ENCODE measurements at regions not wholly inside any gene's neighbourhood (a gene's known extent, or its start where the extent isn't known, plus 50 kb on each side); places are given as distances from the start of the nearest gene placed in this dataset.

DNA sequence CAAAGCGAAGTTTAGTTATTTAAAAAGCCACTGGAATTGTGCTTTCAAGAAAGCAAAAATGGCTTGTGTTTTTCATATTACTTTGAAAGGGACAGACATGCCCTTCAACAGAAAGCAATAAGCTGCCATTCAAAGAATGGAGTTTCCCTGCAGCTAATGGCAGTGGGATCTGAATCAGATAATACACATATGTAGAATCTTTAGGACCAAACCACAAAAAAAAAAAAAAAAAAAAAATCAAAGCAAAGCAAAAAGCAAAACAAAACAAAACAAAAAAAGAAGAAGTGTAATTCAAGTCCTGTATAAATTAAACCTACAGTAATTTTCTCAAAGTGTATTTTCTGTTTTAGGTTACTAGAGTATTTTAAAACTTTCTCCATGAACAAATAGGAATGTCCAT is 63.6 kb upstream of the ZNF217 start:
- H3K79me2 ChIP-seq (ENCODE audit: low read depth), result no peaks in the 10 kb centered on the region
- H3F3A ChIP-seq (ENCODE audit: low read depth), result peaks cover 51% of the 10 kb centered on the region
- no peak overlapping the region for H3K4me3 ChIP-seq
- no peak for DNase-seq (ENCODE audit: low spot score)
- TF ChIP-seq, protein P1, sequence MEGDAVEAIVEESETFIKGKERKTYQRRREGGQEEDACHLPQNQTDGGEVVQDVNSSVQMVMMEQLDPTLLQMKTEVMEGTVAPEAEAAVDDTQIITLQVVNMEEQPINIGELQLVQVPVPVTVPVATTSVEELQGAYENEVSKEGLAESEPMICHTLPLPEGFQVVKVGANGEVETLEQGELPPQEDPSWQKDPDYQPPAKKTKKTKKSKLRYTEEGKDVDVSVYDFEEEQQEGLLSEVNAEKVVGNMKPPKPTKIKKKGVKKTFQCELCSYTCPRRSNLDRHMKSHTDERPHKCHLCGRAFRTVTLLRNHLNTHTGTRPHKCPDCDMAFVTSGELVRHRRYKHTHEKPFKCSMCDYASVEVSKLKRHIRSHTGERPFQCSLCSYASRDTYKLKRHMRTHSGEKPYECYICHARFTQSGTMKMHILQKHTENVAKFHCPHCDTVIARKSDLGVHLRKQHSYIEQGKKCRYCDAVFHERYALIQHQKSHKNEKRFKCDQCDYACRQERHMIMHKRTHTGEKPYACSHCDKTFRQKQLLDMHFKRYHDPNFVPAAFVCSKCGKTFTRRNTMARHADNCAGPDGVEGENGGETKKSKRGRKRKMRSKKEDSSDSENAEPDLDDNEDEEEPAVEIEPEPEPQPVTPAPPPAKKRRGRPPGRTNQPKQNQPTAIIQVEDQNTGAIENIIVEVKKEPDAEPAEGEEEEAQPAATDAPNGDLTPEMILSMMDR (IDR thresholded peaks at IDR 0.05), result no peak
- TF ChIP-seq EZH2phosphoT487 (IDR thresholded peaks at IDR 0.05), result no peak
- TF ChIP-seq EZH2 (IDR thresholded peaks at IDR 0.05), result no peak
- no peaks in the 10 kb centered on the region for H3K9me3 ChIP-seq (ENCODE audit: low read depth)
- H3K27ac Mint-ChIP-seq, result no peak overlapping the region
- H3K4me1 Mint-ChIP-seq, result peaks cover 64% of the 10 kb centered on the region
- no peak overlapping the region for H3K4me3 Mint-ChIP-seq
- no peaks in the 10 kb centered on the region for H3K9me3 Mint-ChIP-seq
- peak overlapping the region; percentile 57 for H3K4me2 ChIP-seq
- peaks cover 56% of the 10 kb centered on the region for H3K4me1 ChIP-seq
- H2AFZ ChIP-seq (replicated peaks), result no peak overlapping the region
- no peak overlapping the region for H3K9ac ChIP-seq
- H3K36me3 ChIP-seq, result no peaks in the 10 kb centered on the region
- H4K20me1 ChIP-seq (ENCODE audit: low read depth), result no peaks in the 10 kb centered on the region
- no peaks in the 10 kb centered on the region for H3K27me3 Mint-ChIP-seq (ENCODE audit: insufficient read depth, low read depth)
- H3K27ac ChIP-seq, result no peak overlapping the region
- no peaks in the 10 kb centered on the region for H3K27me3 ChIP-seq
- H3K36me3 Mint-ChIP-seq, result no peaks in the 10 kb centered on the region

DNA sequence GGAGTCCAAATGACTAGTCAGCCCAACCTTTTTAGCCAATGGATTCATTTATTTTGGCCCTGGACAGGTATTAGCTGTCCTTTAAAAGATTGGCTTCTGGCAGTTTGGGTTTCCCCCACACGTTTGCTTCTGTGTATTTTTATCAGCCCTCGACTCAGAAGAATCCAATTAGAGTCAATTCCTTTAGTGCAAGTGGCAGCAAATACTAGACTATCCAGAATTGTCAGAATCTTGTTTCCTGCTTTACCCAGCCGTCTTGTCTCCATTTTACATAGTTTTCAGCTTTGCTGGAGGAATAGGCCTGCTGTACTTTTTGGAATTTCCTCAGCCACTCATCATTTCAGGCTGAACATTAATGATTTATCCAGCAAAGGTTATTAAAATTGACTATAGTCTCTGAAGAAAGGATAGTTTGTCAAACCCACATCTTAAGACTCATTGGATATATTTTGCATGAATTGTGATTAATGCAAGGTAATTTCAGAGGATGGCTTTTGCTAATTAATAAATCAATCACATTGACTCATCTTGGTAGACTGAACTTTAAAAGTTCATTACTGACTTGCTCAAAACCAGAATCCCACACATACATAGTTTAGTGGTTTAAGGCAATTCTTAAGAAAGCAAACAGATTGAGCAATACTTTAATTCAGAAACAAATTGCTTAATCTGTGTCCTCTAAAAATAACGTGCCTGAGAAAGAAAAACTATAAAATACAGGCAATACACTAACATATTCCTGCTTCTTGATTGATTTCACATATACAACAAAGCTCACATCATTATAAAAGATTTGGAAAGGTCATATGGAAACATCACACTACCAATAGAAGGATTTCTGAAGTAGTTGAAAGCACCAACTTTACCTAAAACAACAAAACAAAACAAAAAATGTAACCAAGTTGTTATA is 62.9 kb upstream of the ZNF217 start:
- Mint-ChIP-seq H3K27ac (no peak overlapping the region), H3K9me3 (no peaks in the 10 kb centered on the region), H3K36me3 (no peaks in the 10 kb centered on the region), H3K27me3 (ENCODE audit: insufficient read depth, low read depth) (no peaks in the 10 kb centered on the region), H3K4me3 (no peak overlapping the region), H3K4me1 (peaks cover 64% of the 10 kb centered on the region)
- H3K4me2 ChIP-seq, result no peak overlapping the region
- TF ChIP-seq EZH2phosphoT487 (IDR thresholded peaks at IDR 0.05) (no peak), EZH2 (IDR thresholded peaks at IDR 0.05) (no peak)
- TF ChIP-seq, protein P1 (IDR thresholded peaks at IDR 0.05), result no peak
- H3K9me3 ChIP-seq (ENCODE audit: low read depth), result no peaks in the 10 kb centered on the region
- no peaks in the 10 kb centered on the region for H3K27me3 ChIP-seq
- H4K20me1 ChIP-seq (ENCODE audit: low read depth), result no peaks in the 10 kb centered on the region
- no peak overlapping the region for H2AFZ ChIP-seq (replicated peaks)
- H3K4me3 ChIP-seq, result no peak overlapping the region
- no peak overlapping the region for H3K9ac ChIP-seq
- DNase-seq (ENCODE audit: low spot score), result no peak
- no peaks in the 10 kb centered on the region for H3K36me3 ChIP-seq
- no peak overlapping the region for H3K27ac ChIP-seq
- no peaks in the 10 kb centered on the region for H3K79me2 ChIP-seq (ENCODE audit: low read depth)
- peaks cover 59% of the 10 kb centered on the region for H3K4me1 ChIP-seq
- peaks cover 49% of the 10 kb centered on the region for H3F3A ChIP-seq (ENCODE audit: low read depth)

DNA sequence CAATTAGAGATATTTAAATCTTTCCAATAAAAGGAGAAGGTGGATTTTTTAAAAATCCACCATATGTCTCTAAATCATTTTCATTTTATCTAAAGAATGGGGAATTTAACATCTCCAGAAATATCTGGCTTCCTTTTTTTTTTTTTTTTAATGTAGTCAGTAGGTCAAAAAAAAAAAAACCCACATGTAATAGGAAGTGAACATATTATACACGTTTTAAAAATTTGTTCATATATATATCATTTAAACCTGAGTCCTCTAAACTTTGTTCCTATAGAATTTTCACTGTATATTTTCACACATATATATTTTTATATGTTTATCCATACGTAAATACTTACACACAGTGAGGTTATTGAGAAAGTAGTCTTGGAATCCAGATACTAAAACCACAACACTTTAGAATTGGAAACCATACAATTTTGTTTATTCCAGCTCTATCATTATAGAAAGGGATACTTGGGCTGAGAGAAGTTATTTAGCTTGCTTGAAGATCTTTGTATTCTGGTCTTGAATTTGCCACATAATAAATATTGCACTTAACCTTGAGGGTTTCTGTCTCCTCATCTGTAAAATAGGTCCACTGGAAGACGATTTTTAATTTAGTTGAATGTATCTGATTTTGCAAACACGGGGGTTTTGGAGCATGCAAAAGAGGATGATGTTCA is 62.1 kb upstream of the ZNF217 start:
- no peaks in the 10 kb centered on the region for H3K9me3 Mint-ChIP-seq
- Histone ChIP-seq H3K4me1 (peaks cover 51% of the 10 kb centered on the region), H3F3A (ENCODE audit: low read depth) (peaks cover 41% of the 10 kb centered on the region), H3K27ac (no peak overlapping the region), H3K4me2 (no peak overlapping the region), H3K9me3 (ENCODE audit: low read depth) (no peaks in the 10 kb centered on the region), H3K9ac (no peak overlapping the region), H3K79me2 (ENCODE audit: low read depth) (no peaks in the 10 kb centered on the region), H3K4me3 (no peak overlapping the region), H3K27me3 (no peaks in the 10 kb centered on the region), H3K36me3 (no peaks in the 10 kb centered on the region), H2AFZ (replicated peaks) (peak overlapping the region; percentile 70), H4K20me1 (ENCODE audit: low read depth) (no peaks in the 10 kb centered on the region)
- no peaks in the 10 kb centered on the region for H3K36me3 Mint-ChIP-seq
- TF ChIP-seq, protein P1 (IDR thresholded peaks at IDR 0.05), result no peak
- TF ChIP-seq EZH2 (IDR thresholded peaks at IDR 0.05), result no peak
- no peak for TF ChIP-seq EZH2phosphoT487 (IDR thresholded peaks at IDR 0.05)
- H3K27me3 Mint-ChIP-seq (ENCODE audit: insufficient read depth, low read depth), result no peaks in the 10 kb centered on the region
- peak overlapping the region; percentile 24 for H3K27ac Mint-ChIP-seq
- H3K4me1 Mint-ChIP-seq, result peaks cover 57% of the 10 kb centered on the region
- no peak overlapping the region for H3K4me3 Mint-ChIP-seq
- no peak for DNase-seq (ENCODE audit: low spot score)

Data from neural progenitor cell (in vitro differentiated cells).